CD14-positive monocyte (primary cell): ENCODE measurements at regions not wholly inside any gene's neighbourhood (a gene's known extent, or its start where the extent isn't known, plus 50 kb on each side); places are given as distances from the start of the nearest gene placed in this dataset.
A peak's percentile ranks its signal among the peaks of the same experiment; 100 is the strongest.

Experiments used
- DNase-seq, 3 donors: peaks; one replicate each; pipeline ENCODE4 v3.0.0-alpha.2; 2011 to 2022
- H2AFZ ChIP-seq: 2 replicates; pipeline ENCODE4 v1.6.0; 2012; ENCODE audit warnings: mild to moderate bottlenecking, low read depth, low read length, inconsistent platforms; ENCODE audit not compliant: insufficient read depth, poor library complexity, severe bottlenecking
- H3K27ac ChIP-seq, 2 donors: 1 replicate in 1 of 2; 2 replicates in 1 of 2; pipeline ENCODE4 v1.5.1; 2012 to 2013; ENCODE audit warnings: low read length in 2 of 2, control low read depth in 1 of 2, inconsistent platforms in 1 of 2, low read depth in 1 of 2, mild to moderate bottlenecking in 1 of 2
- H3K27me3 ChIP-seq, 2 donors: one replicate each; pipeline versions ENCODE4 v1.6.0 to v1.6.1; 2011 to 2013; ENCODE audit warnings: low read length in 2 of 2; ENCODE audit not compliant: control insufficient read depth in 2 of 2, insufficient read depth in 2 of 2
- H3K36me3 ChIP-seq, 2 donors: replicated peaks in 1 of 2; 1 replicate in 1 of 2; 2 replicates in 1 of 2; pipeline versions ENCODE4 v1.5.1 to v1.6.1; 2012 to 2013; ENCODE audit warnings: low read length in 2 of 2, control low read depth in 1 of 2, inconsistent platforms in 1 of 2, mild to moderate bottlenecking in 1 of 2; ENCODE audit not compliant: insufficient read depth in 2 of 2, control insufficient read depth in 1 of 2
- H3K4me1 ChIP-seq, 2 donors: 1 replicate in 1 of 2; 2 replicates in 1 of 2; pipeline versions ENCODE4 v1.5.1 to v1.6.1; 2012 to 2013; ENCODE audit warnings: low read length in 2 of 2, control low read depth in 1 of 2, inconsistent platforms in 1 of 2, mild to moderate bottlenecking in 1 of 2, moderate library complexity in 1 of 2; ENCODE audit not compliant: insufficient read depth in 2 of 2, control insufficient read depth in 1 of 2
- H3K4me2 ChIP-seq: replicated peaks from 2 replicates; pipeline ENCODE3; 2012; ENCODE audit warnings: low read length, moderate library complexity, mild to moderate bottlenecking; ENCODE audit not compliant: poor library complexity, severe bottlenecking; ENCODE audit errors: extremely low read depth
- H3K4me3 ChIP-seq, 3 experiments: fragments of 200-600 bp in 1 of 3; sonication (generic) in 1 of 3; replicated peaks in 1 of 3; 1 replicate in 2 of 3; 2 replicates in 1 of 3; pipeline ENCODE4 v1.5.1; 2011 to 2013; ENCODE audit warnings: low read length in 3 of 3, mild to moderate bottlenecking in 3 of 3, control low read depth in 2 of 3, low read depth in 2 of 3, inconsistent platforms in 1 of 3, moderate library complexity in 1 of 3
- H3K79me2 ChIP-seq: 2 replicates; pipeline ENCODE4 v1.6.0; 2012; ENCODE audit warnings: mild to moderate bottlenecking, control low read depth, inconsistent platforms, low read length, moderate library complexity; ENCODE audit not compliant: insufficient read depth
- H3K9ac ChIP-seq: 2 replicates; pipeline ENCODE4 v1.6.0; 2017; ENCODE audit warnings: low read length, mild to moderate bottlenecking; ENCODE audit not compliant: insufficient read depth, poor library complexity, severe bottlenecking
- H3K9me3 ChIP-seq, 2 donors: replicated peaks in 1 of 2; 1 replicate in 1 of 2; 2 replicates in 1 of 2; pipeline versions ENCODE4 v1.5.1 to v1.6.1; 2012 to 2013; ENCODE audit warnings: low read length in 2 of 2, control low read depth in 1 of 2; ENCODE audit not compliant: control insufficient read depth in 1 of 2, insufficient read depth in 1 of 2
- H4K20me1 ChIP-seq: 2 replicates; pipeline ENCODE4 v1.6.0; 2012; ENCODE audit warnings: mild to moderate bottlenecking, low read length, control low read depth, moderate library complexity; ENCODE audit not compliant: insufficient read depth
- H3K27ac Mint-ChIP-seq, 7 donors: one replicate each; pipeline ENCODE4 v1.8.0; 2020; ENCODE audit warnings: mild to moderate bottlenecking in 7 of 7, mixed read lengths in 7 of 7, moderate library complexity in 6 of 7, inconsistent platforms in 2 of 7
- H3K27me3 Mint-ChIP-seq, 3 donors: one replicate each; pipeline ENCODE4 v1.8.0; 2021 to 2022; ENCODE audit warnings: low read depth in 3 of 3, mild to moderate bottlenecking in 3 of 3, mixed read lengths in 3 of 3, moderate library complexity in 3 of 3, inconsistent platforms in 1 of 3
- H3K36me3 Mint-ChIP-seq, 2 donors: one replicate each; pipeline ENCODE4 v1.8.0; 2020; ENCODE audit warnings: mixed read lengths in 2 of 2, inconsistent platforms in 1 of 2, mild to moderate bottlenecking in 1 of 2
- H3K4me1 Mint-ChIP-seq: one replicate; pipeline ENCODE4 v1.8.0; 2020; ENCODE audit warnings: mild to moderate bottlenecking, mixed read lengths
- H3K4me3 Mint-ChIP-seq, 2 donors: one replicate each; pipeline ENCODE4 v1.8.0; 2020; ENCODE audit warnings: mild to moderate bottlenecking in 2 of 2, mixed read lengths in 2 of 2, moderate library complexity in 1 of 2
- H3K9me3 Mint-ChIP-seq, 7 donors: one replicate each; pipeline ENCODE4 v1.8.0; 2020 to 2022; ENCODE audit warnings: mixed read lengths in 7 of 7, mild to moderate bottlenecking in 6 of 7, moderate library complexity in 6 of 7, inconsistent platforms in 2 of 7
- CTCF ChIP-seq: fragments of 200-600 bp; IDR thresholded peaks from one replicate; pipeline ENCODE4 v1.8.0; 2022; ENCODE audit warnings: antibody characterized with exemption, mild to moderate bottlenecking
- whole genome bisulfite sequencing: methylation state at CpG from one replicate; pipeline ENCODE4 v1.1.5; 2013; ENCODE audit warnings: missing lambda C conversion rate; ENCODE audit not compliant: insufficient coverage; 5-methylcytosine and 5-hydroxymethylcytosine counted together
- intact Hi-C, 2 donors: fragments of 100-400 bp; cut with micrococcal nuclease; formaldehyde crosslinking; loops; one replicate each; pipeline versions ENCODE4 v1.15.0 to v1.15.1; 2023

GRCh38 chr21:38625000-38625399, 126.7 kb upstream of the ERG start:
- H3K27me3 Mint-ChIP-seq, result peaks cover 0 to 2% (median 0%) of the 10 kb centered on the region in 3 donors
- DNase-seq, result no peak
- Histone ChIP-seq H3K4me1 (no peaks in the 10 kb centered on the region), H3K9me3 (no peaks in the 10 kb centered on the region), H3K79me2 (no peaks in the 10 kb centered on the region), H3K27me3 (no peaks in the 10 kb centered on the region), H3K27ac (no peak overlapping the region), H3K9ac (no peak overlapping the region), H3K4me3 (no peak overlapping the region), H4K20me1 (no peaks in the 10 kb centered on the region), H3K4me2 (no peak overlapping the region), H3K36me3 (no peaks in the 10 kb centered on the region), H2AFZ (no peak overlapping the region)
- no peak overlapping the region for H3K27ac Mint-ChIP-seq
- H3K36me3 Mint-ChIP-seq, result no peaks in the 10 kb centered on the region
- TF ChIP-seq CTCF, result no peak
- intact Hi-C loops, result no loop called here
- no peak overlapping the region for H3K4me3 Mint-ChIP-seq
- H3K4me1 Mint-ChIP-seq, result no peaks in the 10 kb centered on the region
- H3K9me3 Mint-ChIP-seq, result peaks cover 0 to 3% (median 3%) of the 10 kb centered on the region in 7 donors
- no CpG with 5 or more reads among the region's 1 CpG for WGBS

- no peaks in the 10 kb centered on the region for H3K27me3 ChIP-seq
- H3K4me3 ChIP-seq, result no peak overlapping the region
- H3K9ac ChIP-seq, result no peak overlapping the region
- H3K4me1 ChIP-seq, result no peaks in the 10 kb centered on the region
- H3K79me2 ChIP-seq, result no peaks in the 10 kb centered on the region
- Mint-ChIP-seq H3K27ac (no peak overlapping the region), H3K36me3 (no peaks in the 10 kb centered on the region), H3K27me3 (peaks cover 0 to 2% (median 0%) of the 10 kb centered on the region in 3 donors), H3K9me3 (peaks cover 3 to 10% (median 6%) of the 10 kb centered on the region in 7 donors), H3K4me3 (no peak overlapping the region), H3K4me1 (no peaks in the 10 kb centered on the region)
- TF ChIP-seq CTCF, result no peak
- H3K27ac ChIP-seq, result no peak overlapping the region
- peak; percentile 28 to 49 (median 34) for DNase-seq
- H3K36me3 ChIP-seq, result no peaks in the 10 kb centered on the region
- intact Hi-C loops, result no loop called here
- H3K4me2 ChIP-seq, result no peak overlapping the region
- H3K9me3 ChIP-seq, result peaks cover 0 to 3% of the 10 kb centered on the region in 2 donors
- WGBS, result no CpG with 5 or more reads among the region's 3 CpGs
- no peaks in the 10 kb centered on the region for H4K20me1 ChIP-seq
- no peak overlapping the region for H2AFZ ChIP-seq
Measured at GRCh38 chr21:38626306-38626705, 128.0 kb upstream of the ERG start.
